Activated naive CD8-positive, alpha-beta T cell (primary cell): ENCODE measurements at regions not wholly inside any gene's neighbourhood (a gene's known extent, or its start where the extent isn't known, plus 50 kb on each side); places are given as distances from the start of the nearest gene placed in this dataset.
"Not testable (repeated sequence)": the region's sequence is repeated elsewhere in the genome, so short reads cannot be mapped to it uniquely, and the experiment has no call there.

ENCODE experiments used
- H3K27ac Mint-ChIP-seq: one replicate; pipeline ENCODE4 v1.8.0; 2021; ENCODE audit warnings: mixed read lengths
- H3K27me3 Mint-ChIP-seq: one replicate; pipeline ENCODE4 v1.8.0; 2021; ENCODE audit warnings: mixed read lengths
- H3K36me3 Mint-ChIP-seq: one replicate; pipeline ENCODE4 v1.8.0; 2021; ENCODE audit warnings: mixed read lengths
- H3K4me1 Mint-ChIP-seq: one replicate; pipeline ENCODE4 v1.8.0; 2021; ENCODE audit warnings: low read depth, mixed read lengths
- H3K4me3 Mint-ChIP-seq: one replicate; pipeline ENCODE4 v1.8.0; 2021; ENCODE audit warnings: mild to moderate bottlenecking, mixed read lengths
- H3K9me3 Mint-ChIP-seq: one replicate; pipeline ENCODE4 v1.8.0; 2021; ENCODE audit warnings: low read depth, mixed read lengths

- Mint-ChIP-seq H3K9me3 (no peaks in the 10 kb centered on the region), H3K4me1 (peaks cover 4% of the 10 kb centered on the region), H3K27ac (no peak overlapping the region), H3K36me3 (no peaks in the 10 kb centered on the region), H3K27me3 (peaks cover 2% of the 10 kb centered on the region), H3K4me3 (no peak overlapping the region)
Observed at GRCh38 chr18:76708071-76708721, 114.2 kb upstream of the ZNF236 start.

DNA sequence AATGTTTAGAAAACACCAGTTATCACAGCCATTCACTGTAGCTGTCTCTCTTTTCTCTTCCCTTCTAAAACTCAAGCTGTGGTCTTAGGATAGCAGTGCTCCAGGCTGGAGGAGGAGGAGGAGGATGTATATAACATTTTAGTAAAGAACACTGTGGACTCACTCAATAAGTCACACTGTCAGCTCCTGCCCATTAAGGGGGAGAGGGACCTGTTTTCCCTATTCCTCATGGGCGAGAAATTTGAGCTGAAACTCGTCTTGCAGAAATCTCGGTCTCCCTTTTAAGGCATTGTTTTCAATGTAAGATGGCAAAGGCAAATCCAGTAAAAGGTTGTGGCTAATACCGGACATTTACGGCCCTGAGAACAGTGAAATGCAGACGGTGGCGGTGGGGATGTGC lies 114.8 kb upstream of the ZNF236 start:
- H3K27me3 Mint-ChIP-seq, result peaks cover 2% of the 10 kb centered on the region
- no peaks in the 10 kb centered on the region for H3K36me3 Mint-ChIP-seq
- no peak overlapping the region for H3K27ac Mint-ChIP-seq
- H3K9me3 Mint-ChIP-seq, result no peaks in the 10 kb centered on the region
- H3K4me1 Mint-ChIP-seq, result peaks cover 4% of the 10 kb centered on the region
- H3K4me3 Mint-ChIP-seq, result no peak overlapping the region

DNA sequence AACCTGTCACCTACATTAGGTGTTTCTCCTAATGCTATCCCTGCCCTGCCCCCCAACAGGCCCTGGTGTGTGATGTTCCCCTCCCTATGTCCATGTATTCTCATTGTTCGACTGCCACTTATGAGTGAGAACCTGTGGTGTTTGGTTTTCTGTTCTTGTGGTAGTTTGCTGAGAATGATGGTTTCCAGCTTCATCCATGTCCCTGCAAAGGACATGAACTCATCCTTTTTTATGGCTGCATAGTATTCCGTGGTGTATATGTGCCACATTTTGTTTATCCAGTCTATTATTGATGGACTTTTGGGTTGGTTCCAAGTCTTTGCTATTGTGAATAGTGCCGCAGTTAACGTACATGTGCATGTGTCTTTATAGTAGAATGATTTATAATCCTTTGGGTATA lies 117.8 kb upstream of the ZNF236 start:
- not testable (repeated sequence) for H3K27me3 Mint-ChIP-seq, H3K4me3 Mint-ChIP-seq, H3K27ac Mint-ChIP-seq, H3K36me3 Mint-ChIP-seq, H3K4me1 Mint-ChIP-seq, H3K9me3 Mint-ChIP-seq

DNA sequence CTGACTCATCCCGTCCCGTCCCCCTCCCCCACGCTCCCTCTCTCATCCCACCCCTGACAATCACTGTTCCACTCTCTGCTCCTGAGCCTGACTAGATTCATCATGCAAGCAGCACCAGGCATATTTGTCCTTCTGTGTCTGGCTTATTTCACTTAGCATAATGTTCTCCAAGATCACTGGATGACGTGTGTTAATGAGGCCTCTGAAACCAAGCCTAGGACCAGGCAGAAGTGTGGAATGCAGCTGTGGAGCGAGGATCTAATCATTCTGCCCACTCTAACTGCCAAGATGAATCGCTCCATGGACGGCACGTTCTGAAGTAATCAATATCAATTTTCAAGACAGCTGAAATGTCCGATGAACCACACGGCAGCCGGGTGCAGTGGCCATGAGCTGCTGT lies 122.4 kb upstream of the ZNF236 start:
- H3K27ac Mint-ChIP-seq, result no peak overlapping the region
- peaks cover 4% of the 10 kb centered on the region for H3K4me1 Mint-ChIP-seq
- H3K4me3 Mint-ChIP-seq, result no peak overlapping the region
- no peaks in the 10 kb centered on the region for H3K36me3 Mint-ChIP-seq
- no peaks in the 10 kb centered on the region for H3K9me3 Mint-ChIP-seq
- H3K27me3 Mint-ChIP-seq, result peaks cover 26% of the 10 kb centered on the region

DNA sequence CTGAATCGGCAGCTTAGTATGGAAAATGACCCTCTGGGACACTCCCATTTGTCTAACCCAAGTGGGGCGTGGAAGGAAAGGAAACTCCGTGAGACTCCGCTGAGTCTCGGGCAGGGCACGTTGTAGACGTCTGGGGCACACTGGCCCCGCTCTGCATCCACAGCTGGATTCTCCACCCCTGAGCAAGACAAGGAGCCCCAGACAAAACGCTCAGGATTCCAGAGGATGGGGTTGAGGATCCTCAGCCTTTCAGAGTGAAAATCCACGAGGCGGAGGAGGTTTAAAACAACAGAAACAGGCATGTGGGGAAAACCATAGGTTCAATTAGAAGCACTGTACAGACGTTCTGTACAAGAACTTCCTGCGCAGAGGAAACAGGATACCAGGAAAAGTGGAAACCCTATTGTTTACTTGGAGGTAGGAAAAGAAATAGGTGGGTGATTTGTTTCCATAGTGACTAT lies 124.9 kb upstream of the ZNF236 start:
- peaks cover 4% of the 10 kb centered on the region for H3K4me1 Mint-ChIP-seq
- no peaks in the 10 kb centered on the region for H3K9me3 Mint-ChIP-seq
- H3K27ac Mint-ChIP-seq, result no peak overlapping the region
- H3K36me3 Mint-ChIP-seq, result no peaks in the 10 kb centered on the region
- peaks cover 32% of the 10 kb centered on the region for H3K27me3 Mint-ChIP-seq
- no peak overlapping the region for H3K4me3 Mint-ChIP-seq

- H3K9me3 Mint-ChIP-seq, result no peaks in the 10 kb centered on the region
- H3K27ac Mint-ChIP-seq, result no peak overlapping the region
- no peak overlapping the region for H3K4me3 Mint-ChIP-seq
- H3K4me1 Mint-ChIP-seq, result peaks cover 14% of the 10 kb centered on the region
- H3K36me3 Mint-ChIP-seq, result no peaks in the 10 kb centered on the region
- peaks cover 28% of the 10 kb centered on the region for H3K27me3 Mint-ChIP-seq
Observed at GRCh38 chr18:76691800-76692199, 130.6 kb upstream of the ZNF236 start.

DNA sequence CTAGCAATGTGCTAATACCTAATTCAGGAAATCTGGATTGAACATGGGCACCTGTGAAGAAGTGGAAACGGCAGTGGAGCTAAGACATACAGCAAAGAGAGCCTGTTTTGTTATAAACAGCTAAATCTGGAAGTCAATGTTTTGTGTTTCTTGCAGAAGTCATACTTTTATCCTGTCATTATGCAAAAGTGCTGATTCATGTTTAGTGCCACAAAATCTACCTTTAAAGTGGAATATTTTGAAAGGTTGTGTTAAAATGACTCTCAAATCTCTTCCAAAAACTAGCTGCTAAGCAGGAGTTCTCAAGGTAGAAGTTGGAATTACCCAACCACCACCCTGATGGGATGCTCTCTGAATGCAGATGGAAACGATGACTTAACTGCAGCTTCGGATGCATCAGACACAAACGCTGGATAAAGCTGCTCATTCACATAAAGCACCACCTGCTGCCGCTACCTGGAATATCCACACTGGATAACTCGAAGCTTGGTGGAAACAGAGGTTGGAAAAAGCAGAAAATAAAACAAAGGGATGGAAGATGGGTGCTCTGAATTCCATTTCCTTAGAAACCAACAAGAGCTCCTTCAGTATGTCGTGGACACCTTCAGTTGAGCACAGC lies 132.6 kb upstream of the ZNF236 start:
- Mint-ChIP-seq H3K4me3 (no peak overlapping the region), H3K27ac (no peak overlapping the region), H3K4me1 (peaks cover 15% of the 10 kb centered on the region), H3K27me3 (peaks cover 28% of the 10 kb centered on the region), H3K9me3 (no peaks in the 10 kb centered on the region), H3K36me3 (no peaks in the 10 kb centered on the region)

DNA sequence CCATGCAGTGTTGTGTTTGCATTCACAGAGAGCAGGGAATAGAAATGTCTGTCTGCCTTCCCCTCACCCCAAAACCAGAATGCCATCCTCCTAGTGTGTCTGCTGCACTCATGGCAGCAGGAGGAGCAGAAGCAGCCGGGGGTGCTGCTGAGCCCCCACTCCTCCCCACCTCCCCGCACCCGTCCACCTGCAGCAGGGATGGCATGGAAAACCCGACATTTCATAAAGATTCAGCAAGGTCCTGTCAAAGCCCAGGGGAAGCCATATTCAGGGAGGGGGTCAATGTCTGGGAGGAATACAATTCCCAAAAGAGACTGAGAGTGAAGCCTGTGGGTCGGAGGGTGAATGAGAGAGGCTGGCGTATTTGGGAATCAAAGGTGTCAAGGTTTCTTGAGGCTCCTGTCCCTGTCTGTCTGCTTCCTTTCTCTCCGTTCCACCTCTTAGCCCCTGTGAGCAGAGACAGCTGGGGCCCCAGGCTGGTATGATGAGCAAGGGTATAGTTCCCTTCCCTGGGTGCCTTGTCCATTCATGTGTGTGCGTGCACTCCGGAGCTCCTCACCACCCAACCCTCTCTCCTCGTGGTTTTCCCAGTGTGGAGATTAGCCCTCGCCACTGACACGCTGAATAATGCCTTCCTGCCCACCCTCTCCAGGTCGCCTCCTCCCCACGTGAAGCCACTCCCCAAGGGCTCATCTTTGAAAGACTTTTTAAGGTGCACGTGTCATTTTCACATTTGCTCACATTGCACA lies 133.5 kb upstream of the ZNF236 start:
- peaks cover 25% of the 10 kb centered on the region for H3K27me3 Mint-ChIP-seq
- H3K4me3 Mint-ChIP-seq, result no peak overlapping the region
- no peak overlapping the region for H3K27ac Mint-ChIP-seq

DNA sequence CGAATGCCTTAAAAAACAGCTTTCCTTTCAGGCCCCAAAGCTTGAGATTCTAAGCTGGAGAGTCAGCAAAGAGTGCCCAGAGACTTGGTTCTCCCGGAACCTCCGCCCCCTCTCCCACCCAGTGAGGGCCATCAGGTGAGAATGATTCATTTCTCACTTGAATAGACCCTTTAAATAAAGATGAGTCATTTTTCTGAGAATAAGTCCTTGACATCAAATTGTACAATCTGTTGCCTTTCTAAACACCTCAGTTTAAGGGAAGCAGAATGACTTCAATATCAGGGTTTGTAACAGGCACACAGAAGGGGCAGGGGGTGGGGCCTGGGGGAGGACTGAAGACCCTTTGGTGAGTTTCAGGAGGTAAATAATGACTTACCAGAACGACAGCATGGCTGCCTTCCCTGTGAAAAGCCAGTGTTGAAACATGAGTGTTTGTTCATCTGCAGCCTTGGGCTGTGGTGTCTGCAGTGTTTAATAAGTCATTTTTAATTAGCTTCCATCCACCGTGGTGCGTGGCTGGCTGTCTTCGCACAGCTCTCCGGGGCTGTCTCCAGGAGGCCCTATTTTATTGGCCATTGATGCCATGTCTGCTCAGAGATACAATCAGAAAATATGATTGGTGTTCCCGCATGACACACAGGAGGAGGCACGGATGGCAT lies 134.9 kb upstream of the ZNF236 start:
- no peak overlapping the region for H3K4me3 Mint-ChIP-seq
- peaks cover 21% of the 10 kb centered on the region for H3K27me3 Mint-ChIP-seq
- no peak overlapping the region for H3K27ac Mint-ChIP-seq
- H3K9me3 Mint-ChIP-seq, result no peaks in the 10 kb centered on the region
- no peaks in the 10 kb centered on the region for H3K36me3 Mint-ChIP-seq
- H3K4me1 Mint-ChIP-seq, result peaks cover 15% of the 10 kb centered on the region

More for the DNA sequence above, 133.5 kb upstream of the ZNF236 start:
- no peaks in the 10 kb centered on the region for H3K9me3 Mint-ChIP-seq
- H3K36me3 Mint-ChIP-seq, result no peaks in the 10 kb centered on the region
- peaks cover 15% of the 10 kb centered on the region for H3K4me1 Mint-ChIP-seq

GRCh38 chr18:76686737-76687231 lies 135.6 kb upstream of the ZNF236 start:
- Mint-ChIP-seq H3K36me3 (no peaks in the 10 kb centered on the region), H3K27ac (peak overlapping the region; percentile 16), H3K4me1 (peaks cover 15% of the 10 kb centered on the region), H3K9me3 (no peaks in the 10 kb centered on the region), H3K4me3 (peak overlapping the region; percentile 42), H3K27me3 (peaks cover 21% of the 10 kb centered on the region)

DNA sequence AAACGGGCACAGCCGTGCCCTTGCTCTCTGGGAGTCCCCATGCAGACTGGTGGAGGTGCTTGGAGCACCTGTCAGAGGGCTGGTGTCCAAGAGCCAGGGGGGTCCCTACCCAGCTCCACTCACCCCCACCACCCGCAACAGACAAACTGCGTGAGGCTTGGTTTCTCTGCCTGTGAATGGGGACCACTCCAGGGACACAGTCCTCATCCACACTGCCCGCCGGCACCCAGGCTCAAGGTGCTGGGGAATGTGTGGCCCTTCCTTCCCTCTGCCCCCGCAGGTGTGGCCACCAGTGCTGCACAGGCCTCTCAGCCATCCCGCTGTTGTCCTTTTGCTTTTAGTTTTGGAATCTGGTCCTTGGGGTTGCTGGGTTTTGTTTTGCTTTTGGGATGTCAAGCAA lies 136.5 kb upstream of the ZNF236 start:
- Mint-ChIP-seq H3K9me3 (no peaks in the 10 kb centered on the region), H3K27ac (no peak overlapping the region), H3K4me1 (peaks cover 15% of the 10 kb centered on the region), H3K27me3 (peaks cover 21% of the 10 kb centered on the region), H3K4me3 (no peak overlapping the region), H3K36me3 (no peaks in the 10 kb centered on the region)

DNA sequence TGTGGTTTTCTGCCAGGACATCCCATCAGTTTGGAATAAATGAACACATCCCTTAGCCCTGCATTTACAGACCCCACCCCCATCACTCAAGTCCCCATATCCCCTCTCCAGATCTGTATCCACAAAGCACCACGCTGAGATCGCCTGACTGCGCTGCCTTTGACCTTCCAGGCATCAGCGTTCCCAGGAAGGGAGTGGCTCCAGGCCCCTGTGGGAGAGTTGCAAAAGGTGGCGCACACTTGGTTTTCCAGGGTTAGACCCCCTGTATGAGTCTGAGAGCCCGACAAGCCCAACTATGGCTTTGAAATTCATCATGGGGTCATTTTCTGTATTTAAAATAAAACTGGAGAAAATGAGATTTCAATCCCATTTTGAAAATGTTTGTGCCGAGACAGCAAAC lies 137.0 kb upstream of the ZNF236 start:
- H3K36me3 Mint-ChIP-seq, result no peaks in the 10 kb centered on the region
- H3K9me3 Mint-ChIP-seq, result no peaks in the 10 kb centered on the region
- H3K27me3 Mint-ChIP-seq, result peaks cover 20% of the 10 kb centered on the region
- H3K4me1 Mint-ChIP-seq, result peaks cover 15% of the 10 kb centered on the region
- H3K27ac Mint-ChIP-seq, result no peak overlapping the region
- H3K4me3 Mint-ChIP-seq, result no peak overlapping the region

DNA sequence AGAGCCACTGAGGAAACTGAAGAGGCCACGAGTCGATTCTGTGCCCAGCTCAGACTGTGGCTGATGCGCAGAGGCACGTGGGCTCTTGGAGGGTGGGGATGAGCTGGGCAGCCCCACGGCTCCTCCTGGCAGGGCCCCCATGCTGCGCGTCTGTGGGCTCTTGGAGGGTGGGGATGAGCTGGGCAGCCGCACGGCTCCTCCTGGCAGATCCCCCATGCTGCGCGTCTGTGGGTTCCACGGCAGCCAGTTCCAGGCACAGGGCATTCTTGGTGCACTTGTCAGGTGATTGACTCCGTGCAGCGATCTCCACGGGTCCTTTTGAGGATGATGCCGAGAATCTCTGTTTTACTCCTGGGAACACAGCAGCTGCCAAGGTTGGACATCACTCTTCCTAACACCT lies 138.1 kb upstream of the ZNF236 start:
- no peaks in the 10 kb centered on the region for H3K9me3 Mint-ChIP-seq
- no peaks in the 10 kb centered on the region for H3K36me3 Mint-ChIP-seq
- H3K27ac Mint-ChIP-seq, result no peak overlapping the region
- H3K4me3 Mint-ChIP-seq, result no peak overlapping the region
- peaks cover 12% of the 10 kb centered on the region for H3K4me1 Mint-ChIP-seq
- H3K27me3 Mint-ChIP-seq, result peaks cover 14% of the 10 kb centered on the region

DNA sequence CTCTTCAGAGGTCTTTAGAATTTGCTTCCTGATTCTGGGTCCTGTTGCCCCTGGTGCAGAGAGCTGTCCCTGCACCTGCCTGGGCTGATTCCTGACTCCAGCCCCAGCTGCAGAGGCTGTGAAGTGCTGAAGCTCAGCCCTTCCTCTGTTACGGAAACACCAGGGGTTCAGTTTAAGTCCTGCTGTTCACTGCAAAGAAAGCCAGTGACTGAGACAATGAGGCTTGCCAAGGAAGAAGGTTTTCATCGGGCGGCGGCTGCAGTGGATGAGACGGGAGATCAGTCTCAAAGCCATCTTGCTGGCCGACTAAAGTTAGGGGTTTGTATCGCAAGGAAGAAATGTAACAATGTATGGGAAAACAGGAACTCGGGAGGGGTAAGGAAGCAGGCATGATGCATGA lies 142.4 kb upstream of the ZNF236 start:
- no peak overlapping the region for H3K4me3 Mint-ChIP-seq
- H3K36me3 Mint-ChIP-seq, result no peaks in the 10 kb centered on the region
- H3K27me3 Mint-ChIP-seq, result no peaks in the 10 kb centered on the region
- no peaks in the 10 kb centered on the region for H3K4me1 Mint-ChIP-seq
- no peaks in the 10 kb centered on the region for H3K9me3 Mint-ChIP-seq
- no peak overlapping the region for H3K27ac Mint-ChIP-seq

- H3K9me3 Mint-ChIP-seq, result no peaks in the 10 kb centered on the region
- H3K27ac Mint-ChIP-seq, result no peak overlapping the region
- H3K4me3 Mint-ChIP-seq, result no peak overlapping the region
- H3K27me3 Mint-ChIP-seq, result no peaks in the 10 kb centered on the region
- no peaks in the 10 kb centered on the region for H3K4me1 Mint-ChIP-seq
- no peaks in the 10 kb centered on the region for H3K36me3 Mint-ChIP-seq
Observed at GRCh38 chr18:76679259-76679658, 143.1 kb upstream of the ZNF236 start.
